ENCODE measurements at regions not wholly inside any gene's neighbourhood (a gene's known extent, or its start where the extent isn't known, plus 50 kb on each side); places are given as distances from the start of the nearest gene placed in this dataset.

DNA sequence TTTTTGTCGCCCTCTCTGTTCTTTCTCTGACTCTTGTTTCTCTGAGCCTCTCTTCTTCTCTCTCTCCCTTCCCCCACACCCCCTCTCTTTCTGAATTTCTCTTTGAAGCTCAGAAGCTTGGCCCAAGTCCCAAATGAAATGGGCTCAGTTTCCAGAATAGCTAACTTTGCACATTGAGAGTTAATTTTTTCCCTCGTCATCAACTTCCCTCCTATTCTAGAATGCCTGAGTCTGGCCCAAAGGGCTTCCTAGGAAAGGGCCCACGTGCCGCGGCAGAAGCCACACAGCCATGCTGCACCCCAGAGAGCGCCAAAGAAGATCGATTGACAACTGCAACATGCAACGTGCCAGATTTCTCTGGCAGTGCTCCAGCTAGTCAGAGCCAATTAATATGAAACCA lies 588.8 kb upstream of the KLF4 start:
- no peak overlapping the region for H2BK5ac ChIP-seq (ENCODE audit: low read depth, low read length, poor library complexity, severe bottlenecking)
- H4K5ac ChIP-seq (ENCODE audit: low read depth, low read length): no peak overlapping the region
- no peak overlapping the region for H2BK120ac ChIP-seq (ENCODE audit: low read depth, low read length)
- H3K23ac ChIP-seq (ENCODE audit: low read depth, low read length): no peak overlapping the region
- no peak overlapping the region for H2AK5ac ChIP-seq (ENCODE audit: low read depth, low read length)
- no peak overlapping the region for H3K4ac ChIP-seq (ENCODE audit: low read depth, low read length)
- no peak overlapping the region for H2AK9ac ChIP-seq (replicated peaks; ENCODE audit: low read depth, low read length, poor library complexity)
- no peak overlapping the region for H3K4me3 ChIP-seq (ENCODE audit: insufficient read depth, low read depth, low read length)
- CTCF ChIA-PET: no interaction called here
- no peak overlapping the region for H3K18ac ChIP-seq (ENCODE audit: low read depth, low read length)
- POLR2A ChIA-PET (ENCODE audit: unreplicated experiment): no interaction called here
- in situ Hi-C loops (cut with MboI; ENCODE audit: low sequenced_read_pairs) (no loop called here), intact Hi-C loops (cut with micrococcal nuclease) (no loop called here), dilution Hi-C loops (cut with HindIII; ENCODE audit: low sequenced_read_pairs, unreplicated experiment) (no loop called here)
- H4K8ac ChIP-seq (ENCODE audit: low read depth in 2 of 2, low read length in 2 of 2): no peak overlapping the region
- no peak for ATAC-seq (ENCODE audit: low read depth)
- H3K27me3 ChIP-seq (ENCODE audit: control insufficient read depth, insufficient read depth, low read length): peaks cover 7% of the 10 kb centered on the region
- no peak for DNase-seq
- H3K56ac ChIP-seq (ENCODE audit: extremely low read depth, insufficient read depth, low read length): no peak overlapping the region
- H3K9me3 ChIP-seq (ENCODE audit: control insufficient read depth, insufficient read depth, low read length): no peaks in the 10 kb centered on the region
- no peak overlapping the region for H3K4me2 ChIP-seq (ENCODE audit: low read depth, low read length)
- no TSS peak for BruUV-seq (replicated peaks)
- no peaks in the 10 kb centered on the region for H3K9me1 ChIP-seq (ENCODE audit: insufficient read depth, low read length)
- no peaks in the 10 kb centered on the region for H3K36me3 ChIP-seq (ENCODE audit: control insufficient read depth, insufficient read depth, low read length)
- no peak overlapping the region for H2AFZ ChIP-seq (replicated peaks; ENCODE audit: low read length, poor library complexity)
- no peaks in the 10 kb centered on the region for H3K79me1 ChIP-seq (ENCODE audit: low read depth in 1 of 2, low read length in 2 of 2)
- no peaks in the 10 kb centered on the region for H3K4me1 ChIP-seq (ENCODE audit: control insufficient read depth, insufficient read depth, low read length)
- no peak overlapping the region for H4K91ac ChIP-seq (ENCODE audit: insufficient read depth, low read depth, low read length)
- no peak overlapping the region for H3K14ac ChIP-seq (replicated peaks; ENCODE audit: low read depth, low read length)
- no peak overlapping the region for H3K27ac ChIP-seq (ENCODE audit: insufficient read depth, low read length)
- H2BK15ac ChIP-seq (ENCODE audit: low read depth, low read length): no peak overlapping the region
- H3K9ac ChIP-seq (ENCODE audit: low read depth, low read length): no peak overlapping the region
- 48% methylated on average over 7 of the region's 8 CpGs; no CpG with 5 or more reads in 1 of the 2 experiments for WGBS, 2 experiments (ENCODE audit: extremely low coverage in 2 of 2, insufficient read length in 1 of 2)
- H4K20me1 ChIP-seq (ENCODE audit: insufficient read depth, low read length): no peaks in the 10 kb centered on the region
- TF ChIP-seq, protein P1, sequence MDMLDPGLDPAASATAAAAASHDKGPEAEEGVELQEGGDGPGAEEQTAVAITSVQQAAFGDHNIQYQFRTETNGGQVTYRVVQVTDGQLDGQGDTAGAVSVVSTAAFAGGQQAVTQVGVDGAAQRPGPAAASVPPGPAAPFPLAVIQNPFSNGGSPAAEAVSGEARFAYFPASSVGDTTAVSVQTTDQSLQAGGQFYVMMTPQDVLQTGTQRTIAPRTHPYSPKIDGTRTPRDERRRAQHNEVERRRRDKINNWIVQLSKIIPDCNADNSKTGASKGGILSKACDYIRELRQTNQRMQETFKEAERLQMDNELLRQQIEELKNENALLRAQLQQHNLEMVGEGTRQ (IDR thresholded peaks at IDR 0.05; ENCODE audit: low read depth, low read length): no peak
- TF ChIP-seq RFX5 (IDR thresholded peaks at IDR 0.05; ENCODE audit: low read depth, low read length) (no peak), CHD1 (IDR thresholded peaks at IDR 0.05; ENCODE audit: low read depth, low read length) (no peak), FOS (IDR thresholded peaks at IDR 0.05; ENCODE audit: low read depth, low read length) (no peak), MXI1 (IDR thresholded peaks at IDR 0.05; ENCODE audit: borderline replicate concordance, low read depth, low read length) (no peak), MAFK (IDR thresholded peaks at IDR 0.05; ENCODE audit: low read depth, low read length) (no peak), BHLHE40 (IDR thresholded peaks at IDR 0.05; ENCODE audit: low read depth, low read length) (no peak), RCOR1 (IDR thresholded peaks at IDR 0.05; ENCODE audit: insufficient replicate concordance, low read length) (no peak), NFE2L2 (IDR thresholded peaks at IDR 0.05; ENCODE audit: low read depth, low read length) (no peak), POLR2A (IDR thresholded peaks at IDR 0.05; ENCODE audit: low read depth, low read length) (no peak), RAD21 (IDR thresholded peaks at IDR 0.05; ENCODE audit: low read length) (no peak), CEBPB (IDR thresholded peaks at IDR 0.05; ENCODE audit: low read depth, low read length) (no peak), MAZ (IDR thresholded peaks at IDR 0.05; ENCODE audit: borderline replicate concordance, low read depth, low read length) (no peak), SMC3 (IDR thresholded peaks at IDR 0.05; ENCODE audit: low read depth, low read length) (no peak)
- TF ChIP-seq, protein P2, sequence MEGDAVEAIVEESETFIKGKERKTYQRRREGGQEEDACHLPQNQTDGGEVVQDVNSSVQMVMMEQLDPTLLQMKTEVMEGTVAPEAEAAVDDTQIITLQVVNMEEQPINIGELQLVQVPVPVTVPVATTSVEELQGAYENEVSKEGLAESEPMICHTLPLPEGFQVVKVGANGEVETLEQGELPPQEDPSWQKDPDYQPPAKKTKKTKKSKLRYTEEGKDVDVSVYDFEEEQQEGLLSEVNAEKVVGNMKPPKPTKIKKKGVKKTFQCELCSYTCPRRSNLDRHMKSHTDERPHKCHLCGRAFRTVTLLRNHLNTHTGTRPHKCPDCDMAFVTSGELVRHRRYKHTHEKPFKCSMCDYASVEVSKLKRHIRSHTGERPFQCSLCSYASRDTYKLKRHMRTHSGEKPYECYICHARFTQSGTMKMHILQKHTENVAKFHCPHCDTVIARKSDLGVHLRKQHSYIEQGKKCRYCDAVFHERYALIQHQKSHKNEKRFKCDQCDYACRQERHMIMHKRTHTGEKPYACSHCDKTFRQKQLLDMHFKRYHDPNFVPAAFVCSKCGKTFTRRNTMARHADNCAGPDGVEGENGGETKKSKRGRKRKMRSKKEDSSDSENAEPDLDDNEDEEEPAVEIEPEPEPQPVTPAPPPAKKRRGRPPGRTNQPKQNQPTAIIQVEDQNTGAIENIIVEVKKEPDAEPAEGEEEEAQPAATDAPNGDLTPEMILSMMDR (conservative IDR thresholded peaks at IDR 0.05; ENCODE audit: low read depth, low read length): no peak
- TF ChIP-seq, protein P3, sequence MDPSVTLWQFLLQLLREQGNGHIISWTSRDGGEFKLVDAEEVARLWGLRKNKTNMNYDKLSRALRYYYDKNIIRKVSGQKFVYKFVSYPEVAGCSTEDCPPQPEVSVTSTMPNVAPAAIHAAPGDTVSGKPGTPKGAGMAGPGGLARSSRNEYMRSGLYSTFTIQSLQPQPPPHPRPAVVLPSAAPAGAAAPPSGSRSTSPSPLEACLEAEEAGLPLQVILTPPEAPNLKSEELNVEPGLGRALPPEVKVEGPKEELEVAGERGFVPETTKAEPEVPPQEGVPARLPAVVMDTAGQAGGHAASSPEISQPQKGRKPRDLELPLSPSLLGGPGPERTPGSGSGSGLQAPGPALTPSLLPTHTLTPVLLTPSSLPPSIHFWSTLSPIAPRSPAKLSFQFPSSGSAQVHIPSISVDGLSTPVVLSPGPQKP (IDR thresholded peaks at IDR 0.05; ENCODE audit: borderline replicate concordance, low read depth, low read length): no peak
- H2BK20ac ChIP-seq (ENCODE audit: low read depth, low read length): no peak overlapping the region
